ENCODE measurements at regions not wholly inside any gene's neighbourhood (a gene's known extent, or its start where the extent isn't known, plus 50 kb on each side); places are given as distances from the start of the nearest gene placed in this dataset.

DNA sequence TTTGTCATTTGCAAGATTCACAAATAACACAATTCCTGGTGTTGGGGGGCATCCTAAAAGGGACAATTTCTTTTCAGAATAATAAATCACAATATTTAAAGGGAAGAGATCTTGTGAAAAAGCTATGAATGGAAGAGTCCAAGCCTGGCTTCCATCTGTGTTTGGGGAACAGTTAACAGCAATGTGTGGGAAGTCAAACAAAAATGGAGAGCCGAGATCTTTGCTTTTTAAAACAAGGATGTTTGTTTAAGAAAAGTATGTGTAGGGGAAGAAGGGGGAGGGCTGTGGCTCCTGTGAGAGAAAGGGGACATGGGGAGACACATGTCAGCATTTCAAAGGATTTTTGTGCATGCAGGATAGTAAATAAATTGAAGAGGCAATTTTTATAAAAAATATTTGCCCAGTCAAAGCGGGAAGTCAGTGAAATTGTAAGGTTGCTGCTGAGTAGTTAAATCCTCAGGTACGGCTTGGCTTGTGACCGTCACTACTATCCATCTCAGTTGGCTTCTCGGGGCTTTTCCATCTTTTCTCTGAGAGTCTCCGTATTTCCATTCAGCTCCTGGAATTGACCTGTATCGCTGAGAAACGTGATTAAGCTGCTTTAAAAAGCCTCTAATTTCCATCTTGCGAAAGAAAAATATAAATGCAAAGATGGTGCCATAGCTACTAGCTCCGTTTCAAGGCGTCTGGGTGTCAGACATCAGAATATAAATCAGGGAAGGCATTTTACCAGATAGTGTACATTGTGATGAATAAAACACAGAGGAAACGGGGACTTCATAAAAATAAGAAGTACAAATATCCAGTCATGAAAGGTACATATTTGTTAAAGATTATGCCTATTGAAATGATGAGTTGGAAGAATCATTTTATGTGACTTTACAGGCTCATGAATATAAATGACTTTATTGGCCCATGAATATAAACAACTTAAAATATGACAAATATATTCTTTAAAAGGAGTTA lies 52.9 kb upstream of the VCAN start (continued):
- TF ChIP-seq, protein P1, sequence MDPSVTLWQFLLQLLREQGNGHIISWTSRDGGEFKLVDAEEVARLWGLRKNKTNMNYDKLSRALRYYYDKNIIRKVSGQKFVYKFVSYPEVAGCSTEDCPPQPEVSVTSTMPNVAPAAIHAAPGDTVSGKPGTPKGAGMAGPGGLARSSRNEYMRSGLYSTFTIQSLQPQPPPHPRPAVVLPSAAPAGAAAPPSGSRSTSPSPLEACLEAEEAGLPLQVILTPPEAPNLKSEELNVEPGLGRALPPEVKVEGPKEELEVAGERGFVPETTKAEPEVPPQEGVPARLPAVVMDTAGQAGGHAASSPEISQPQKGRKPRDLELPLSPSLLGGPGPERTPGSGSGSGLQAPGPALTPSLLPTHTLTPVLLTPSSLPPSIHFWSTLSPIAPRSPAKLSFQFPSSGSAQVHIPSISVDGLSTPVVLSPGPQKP (IDR thresholded peaks at IDR 0.05; ENCODE audit: low read depth, low read length) = no peak
- no peak for TF ChIP-seq EP300 (IDR thresholded peaks at IDR 0.05)
- TF ChIP-seq, protein P2, sequence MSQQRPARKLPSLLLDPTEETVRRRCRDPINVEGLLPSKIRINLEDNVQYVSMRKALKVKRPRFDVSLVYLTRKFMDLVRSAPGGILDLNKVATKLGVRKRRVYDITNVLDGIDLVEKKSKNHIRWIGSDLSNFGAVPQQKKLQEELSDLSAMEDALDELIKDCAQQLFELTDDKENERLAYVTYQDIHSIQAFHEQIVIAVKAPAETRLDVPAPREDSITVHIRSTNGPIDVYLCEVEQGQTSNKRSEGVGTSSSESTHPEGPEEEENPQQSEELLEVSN (IDR thresholded peaks at IDR 0.05; ENCODE audit: borderline replicate concordance, low read depth) = no peak
- no peak for TF ChIP-seq JUN (IDR thresholded peaks at IDR 0.05)
- TF ChIP-seq ZSCAN20 (CRISPR knock-in tag; IDR thresholded peaks at IDR 0.05) = no peak
- no peak for TF ChIP-seq FOXS1 (CRISPR knock-in tag; IDR thresholded peaks at IDR 0.05)
- TF ChIP-seq POLR2A (IDR thresholded peaks at IDR 0.05; ENCODE audit: low read length) = no peak
- no peak for TF ChIP-seq ZFP36 (IDR thresholded peaks at IDR 0.05; ENCODE audit: borderline replicate concordance, partially characterized antibody)
